ENCODE measurements at regions not wholly inside any gene's neighbourhood (a gene's known extent, or its start where the extent isn't known, plus 50 kb on each side); places are given as distances from the start of the nearest gene placed in this dataset.
"Not testable (repeated sequence)": the region's sequence is repeated elsewhere in the genome, so short reads cannot be mapped to it uniquely, and the experiment has no call there.

DNA sequence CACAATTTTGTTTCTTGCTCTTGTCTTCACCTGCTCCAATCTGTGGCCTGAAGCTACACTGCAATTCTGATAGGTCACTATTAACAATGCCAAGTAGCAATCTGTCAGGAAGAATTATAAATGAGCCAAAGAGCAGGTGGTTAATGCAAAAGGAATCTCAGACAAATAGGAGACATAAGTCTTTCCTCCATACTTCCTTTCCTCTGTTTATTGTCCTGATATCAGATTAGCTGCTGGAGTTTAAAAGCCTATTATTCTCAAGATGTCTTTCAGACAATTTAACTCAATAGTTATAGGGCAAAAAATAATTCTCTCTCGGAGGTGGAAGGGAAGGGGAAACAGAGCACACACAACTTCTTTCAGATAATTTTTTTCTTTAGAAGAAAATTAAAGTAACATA lies 491.6 kb downstream of the MFSD1 start:
- POLR2A ChIA-PET: no interaction called here
- H3K9me3 ChIP-seq: no peaks in the 10 kb centered on the region
- no peak overlapping the region for H3K4me3 ChIP-seq (ENCODE audit: low read depth, low read length)
- Mint-ChIP-seq H3K36me3 (ENCODE audit: insufficient read depth, unreplicated experiment) (no peaks in the 10 kb centered on the region), H3K4me3 (ENCODE audit: unreplicated experiment) (no peak overlapping the region), H3K9me3 (ENCODE audit: unreplicated experiment) (no peaks in the 10 kb centered on the region), H3K27me3 (ENCODE audit: insufficient read depth, unreplicated experiment) (peaks cover 8% of the 10 kb centered on the region), H3K4me1 (ENCODE audit: low read depth, unreplicated experiment) (no peaks in the 10 kb centered on the region), H3K27ac (ENCODE audit: unreplicated experiment) (no peak overlapping the region)
- CTCF ChIA-PET: no interaction called here
- BruUV-seq (replicated peaks): no TSS peak
- H3K27me3 ChIP-seq (replicated peaks; ENCODE audit: control insufficient read depth, insufficient read depth, low read length): no peaks in the 10 kb centered on the region; the same call in 1 of the 2 replicates
- no peak for DNase-seq
- intact Hi-C loops (cut with micrococcal nuclease; ENCODE audit: unreplicated experiment): no loop called here
- TF ChIP-seq, protein P1, sequence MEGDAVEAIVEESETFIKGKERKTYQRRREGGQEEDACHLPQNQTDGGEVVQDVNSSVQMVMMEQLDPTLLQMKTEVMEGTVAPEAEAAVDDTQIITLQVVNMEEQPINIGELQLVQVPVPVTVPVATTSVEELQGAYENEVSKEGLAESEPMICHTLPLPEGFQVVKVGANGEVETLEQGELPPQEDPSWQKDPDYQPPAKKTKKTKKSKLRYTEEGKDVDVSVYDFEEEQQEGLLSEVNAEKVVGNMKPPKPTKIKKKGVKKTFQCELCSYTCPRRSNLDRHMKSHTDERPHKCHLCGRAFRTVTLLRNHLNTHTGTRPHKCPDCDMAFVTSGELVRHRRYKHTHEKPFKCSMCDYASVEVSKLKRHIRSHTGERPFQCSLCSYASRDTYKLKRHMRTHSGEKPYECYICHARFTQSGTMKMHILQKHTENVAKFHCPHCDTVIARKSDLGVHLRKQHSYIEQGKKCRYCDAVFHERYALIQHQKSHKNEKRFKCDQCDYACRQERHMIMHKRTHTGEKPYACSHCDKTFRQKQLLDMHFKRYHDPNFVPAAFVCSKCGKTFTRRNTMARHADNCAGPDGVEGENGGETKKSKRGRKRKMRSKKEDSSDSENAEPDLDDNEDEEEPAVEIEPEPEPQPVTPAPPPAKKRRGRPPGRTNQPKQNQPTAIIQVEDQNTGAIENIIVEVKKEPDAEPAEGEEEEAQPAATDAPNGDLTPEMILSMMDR (IDR thresholded peaks at IDR 0.05; ENCODE audit: insufficient read depth in 1 of 2, low read depth in 1 of 2, low read length in 1 of 2, severe bottlenecking in 1 of 2, unreplicated experiment in 1 of 2): no peak
- no peaks in the 10 kb centered on the region for H3K36me3 ChIP-seq (ENCODE audit: control insufficient read depth, insufficient read depth, low read length)
- no peaks in the 10 kb centered on the region for H3K4me1 ChIP-seq

- H3K27me3 Mint-ChIP-seq (ENCODE audit: insufficient read depth, unreplicated experiment): peaks cover 13% of the 10 kb centered on the region
- POLR2A ChIA-PET: no interaction called here
- H3K4me1 ChIP-seq: no peaks in the 10 kb centered on the region
- H3K4me1 Mint-ChIP-seq (ENCODE audit: low read depth, unreplicated experiment): no peaks in the 10 kb centered on the region
- H3K36me3 Mint-ChIP-seq (ENCODE audit: insufficient read depth, unreplicated experiment): no peaks in the 10 kb centered on the region
- H3K9me3 ChIP-seq: no peaks in the 10 kb centered on the region
- H3K4me3 Mint-ChIP-seq (ENCODE audit: unreplicated experiment): no peak overlapping the region
- H3K36me3 ChIP-seq (ENCODE audit: control insufficient read depth, insufficient read depth, low read length): no peaks in the 10 kb centered on the region
- BruUV-seq (replicated peaks): no TSS peak
- DNase-seq: no peak
- no peaks in the 10 kb centered on the region for H3K27me3 ChIP-seq (replicated peaks; ENCODE audit: control insufficient read depth, insufficient read depth, low read length)
- no peak overlapping the region for H3K4me3 ChIP-seq (ENCODE audit: low read depth, low read length)
- no peak overlapping the region for H3K27ac Mint-ChIP-seq (ENCODE audit: unreplicated experiment)
- CTCF ChIA-PET: no interaction called here
- TF ChIP-seq, protein P1 (IDR thresholded peaks at IDR 0.05; ENCODE audit: insufficient read depth in 1 of 2, low read depth in 1 of 2, low read length in 1 of 2, severe bottlenecking in 1 of 2, unreplicated experiment in 1 of 2): no peak
- intact Hi-C loops (cut with micrococcal nuclease; ENCODE audit: unreplicated experiment): no loop called here
- H3K9me3 Mint-ChIP-seq (ENCODE audit: unreplicated experiment): no peaks in the 10 kb centered on the region
Measured at GRCh38 chr3:159301961-159302360, 500.1 kb downstream of the MFSD1 start.

DNA sequence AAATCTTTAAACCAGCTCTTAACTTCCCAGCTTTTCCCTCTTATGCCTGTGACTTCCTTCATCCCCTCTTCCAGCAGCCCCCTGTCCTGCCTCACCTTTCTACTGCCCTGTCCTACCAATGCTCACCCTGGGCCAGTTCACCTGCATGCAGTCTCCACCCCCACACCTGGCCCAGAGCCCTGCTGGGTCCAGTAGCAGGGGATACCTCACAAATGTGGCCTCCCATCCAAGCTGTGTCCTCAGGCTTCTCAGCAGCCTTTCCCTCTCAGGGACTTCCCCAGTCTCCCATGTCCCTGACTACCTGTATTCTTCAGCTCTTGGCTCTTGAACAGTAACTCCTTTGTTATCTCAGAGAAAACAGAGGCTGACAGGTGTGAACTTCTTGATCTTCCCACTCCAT lies 503.2 kb downstream of the MFSD1 start:
- H3K36me3 Mint-ChIP-seq (ENCODE audit: insufficient read depth, unreplicated experiment): no peaks in the 10 kb centered on the region
- ChIA-PET CTCF (no interaction called here), POLR2A (no interaction called here)
- TF ChIP-seq, protein P1 (IDR thresholded peaks at IDR 0.05; ENCODE audit: insufficient read depth in 1 of 2, low read depth in 1 of 2, low read length in 1 of 2, severe bottlenecking in 1 of 2, unreplicated experiment in 1 of 2): no peak
- no peak overlapping the region for H3K27ac Mint-ChIP-seq (ENCODE audit: unreplicated experiment)
- no peak overlapping the region for H3K4me3 Mint-ChIP-seq (ENCODE audit: unreplicated experiment)
- H3K4me1 ChIP-seq: no peaks in the 10 kb centered on the region
- H3K27me3 ChIP-seq (replicated peaks; ENCODE audit: control insufficient read depth, insufficient read depth, low read length): no peaks in the 10 kb centered on the region
- no peaks in the 10 kb centered on the region for H3K9me3 ChIP-seq
- intact Hi-C loops (cut with micrococcal nuclease; ENCODE audit: unreplicated experiment): no loop called here
- BruUV-seq (replicated peaks): no TSS peak
- peaks cover 13% of the 10 kb centered on the region for H3K27me3 Mint-ChIP-seq (ENCODE audit: insufficient read depth, unreplicated experiment)
- no peaks in the 10 kb centered on the region for H3K9me3 Mint-ChIP-seq (ENCODE audit: unreplicated experiment)
- DNase-seq: no peak
- H3K36me3 ChIP-seq (ENCODE audit: control insufficient read depth, insufficient read depth, low read length): no peaks in the 10 kb centered on the region
- no peaks in the 10 kb centered on the region for H3K4me1 Mint-ChIP-seq (ENCODE audit: low read depth, unreplicated experiment)
- H3K4me3 ChIP-seq (ENCODE audit: low read depth, low read length): no peak overlapping the region

GRCh38 chr3:159316706-159317105 lies 514.9 kb downstream of the MFSD1 start:
- H3K9me3 Mint-ChIP-seq (ENCODE audit: unreplicated experiment); H3K36me3 ChIP-seq (ENCODE audit: control insufficient read depth, insufficient read depth, low read length); DNase-seq; BruUV-seq (replicated peaks); H3K27ac Mint-ChIP-seq (ENCODE audit: unreplicated experiment); H3K36me3 Mint-ChIP-seq (ENCODE audit: insufficient read depth, unreplicated experiment); H3K4me1 Mint-ChIP-seq (ENCODE audit: low read depth, unreplicated experiment); H3K27me3 ChIP-seq (replicated peaks; ENCODE audit: control insufficient read depth, insufficient read depth, low read length); H3K4me3 ChIP-seq (ENCODE audit: low read depth, low read length); CTCF ChIA-PET; H3K27me3 Mint-ChIP-seq (ENCODE audit: insufficient read depth, unreplicated experiment); intact Hi-C loops (cut with micrococcal nuclease; ENCODE audit: unreplicated experiment); H3K9me3 ChIP-seq; POLR2A ChIA-PET; H3K4me1 ChIP-seq; H3K4me3 Mint-ChIP-seq (ENCODE audit: unreplicated experiment): not testable (repeated sequence)
